GM12872 (cell line): ENCODE measurements at regions not wholly inside any gene's neighbourhood (a gene's known extent, or its start where the extent isn't known, plus 50 kb on each side); places are given as distances from the start of the nearest gene placed in this dataset.

Experiments
- CTCF ChIP-seq: IDR thresholded peaks from 3 replicates; pipeline ENCODE4 v1.5.1; 2011; ENCODE audit warnings: low read depth, mild to moderate bottlenecking, low read length, moderate library complexity; ENCODE audit not compliant: insufficient read depth

- TF ChIP-seq CTCF = no peak
Measured at GRCh38 chr6:43992783-43993644, 134.2 kb downstream of the MRPL14 start.

- TF ChIP-seq CTCF = no peak
Measured at GRCh38 chr6:43992126-43992663, 135.1 kb downstream of the MRPL14 start.

GRCh38 chr6:43990627-43991619 is 136.3 kb downstream of the MRPL14 start:
- no peak for TF ChIP-seq CTCF

- TF ChIP-seq CTCF = no peak
Measured at GRCh38 chr6:43990275-43990626, 137.0 kb downstream of the MRPL14 start.

- no peak for TF ChIP-seq CTCF
Measured at GRCh38 chr6:43989581-43990146, 137.6 kb downstream of the MRPL14 start.

GRCh38 chr6:43988801-43989200 is 138.5 kb downstream of the MRPL14 start:
- TF ChIP-seq CTCF = no peak
